Gastrocnemius medialis (tissue), 4 donors: ENCODE measurements at regions not wholly inside any gene's neighbourhood (a gene's known extent, or its start where the extent isn't known, plus 50 kb on each side); places are given as distances from the start of the nearest gene placed in this dataset.

Experiments used
- CTCF ChIP-seq, 5 experiments: fragments of 450-650 bp in 3 of 5; fragments of 200-600 bp in 2 of 5; sonication (generic) in 2 of 5; IDR thresholded peaks in 4 of 5; conservative IDR thresholded peaks in 1 of 5; 1 replicate in 4 of 5; 2 replicates in 1 of 5; pipeline ENCODE4 v1.5.1; 2016 to 2019; ENCODE audit warnings: antibody characterized with exemption in 5 of 5, mild to moderate bottlenecking in 3 of 5, moderate library complexity in 3 of 5
- POLR2A ChIP-seq, 2 donors: fragments of 450-650 bp; IDR thresholded peaks; one replicate each; pipeline ENCODE4 v1.6.1; 2017; ENCODE audit warnings: antibody characterized with exemption in 2 of 2, mild to moderate bottlenecking in 2 of 2, moderate library complexity in 2 of 2

DNA sequence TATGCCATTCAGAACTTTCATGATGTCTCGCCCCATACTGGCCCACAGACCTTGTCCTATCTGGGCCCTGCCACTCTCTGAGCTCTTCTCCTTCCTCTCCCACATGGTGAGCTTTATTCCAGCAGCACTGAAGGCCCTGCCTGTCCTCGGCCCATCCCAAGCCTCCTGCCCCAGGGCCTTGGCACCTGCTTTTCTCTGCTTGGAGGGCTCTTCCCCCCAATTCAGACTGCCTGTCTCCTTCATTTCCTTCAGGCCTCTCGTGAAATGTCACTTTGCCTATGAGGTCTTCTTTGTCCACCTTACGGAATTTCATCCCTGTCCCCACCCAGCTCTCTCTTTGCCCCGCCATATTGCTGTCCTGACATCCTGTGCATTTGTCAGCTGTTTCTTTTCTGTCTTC is 191.7 kb upstream of the POU3F1 start:
- TF ChIP-seq CTCF (IDR thresholded peaks at IDR 0.05 in 4 of 5, conservative IDR thresholded peaks at IDR 0.05 in 1 of 5) = no peak
- TF ChIP-seq POLR2A (IDR thresholded peaks at IDR 0.05) = no peak
